ENCODE measurements at regions not wholly inside any gene's neighbourhood (a gene's known extent, or its start where the extent isn't known, plus 50 kb on each side); places are given as distances from the start of the nearest gene placed in this dataset.

GRCh38 chr7:106365252-106366005, 80.6 kb upstream of the NAMPT start:
- TF ChIP-seq, protein P1, sequence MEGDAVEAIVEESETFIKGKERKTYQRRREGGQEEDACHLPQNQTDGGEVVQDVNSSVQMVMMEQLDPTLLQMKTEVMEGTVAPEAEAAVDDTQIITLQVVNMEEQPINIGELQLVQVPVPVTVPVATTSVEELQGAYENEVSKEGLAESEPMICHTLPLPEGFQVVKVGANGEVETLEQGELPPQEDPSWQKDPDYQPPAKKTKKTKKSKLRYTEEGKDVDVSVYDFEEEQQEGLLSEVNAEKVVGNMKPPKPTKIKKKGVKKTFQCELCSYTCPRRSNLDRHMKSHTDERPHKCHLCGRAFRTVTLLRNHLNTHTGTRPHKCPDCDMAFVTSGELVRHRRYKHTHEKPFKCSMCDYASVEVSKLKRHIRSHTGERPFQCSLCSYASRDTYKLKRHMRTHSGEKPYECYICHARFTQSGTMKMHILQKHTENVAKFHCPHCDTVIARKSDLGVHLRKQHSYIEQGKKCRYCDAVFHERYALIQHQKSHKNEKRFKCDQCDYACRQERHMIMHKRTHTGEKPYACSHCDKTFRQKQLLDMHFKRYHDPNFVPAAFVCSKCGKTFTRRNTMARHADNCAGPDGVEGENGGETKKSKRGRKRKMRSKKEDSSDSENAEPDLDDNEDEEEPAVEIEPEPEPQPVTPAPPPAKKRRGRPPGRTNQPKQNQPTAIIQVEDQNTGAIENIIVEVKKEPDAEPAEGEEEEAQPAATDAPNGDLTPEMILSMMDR (IDR thresholded peaks at IDR 0.05): no peak
- no peak for TF ChIP-seq POLR2A (IDR thresholded peaks at IDR 0.05)
